NCI-H2081 (cell line): ENCODE measurements at regions not wholly inside any gene's neighbourhood (a gene's known extent, or its start where the extent isn't known, plus 50 kb on each side); places are given as distances from the start of the nearest gene placed in this dataset.

ENCODE experiments used
- DNase-seq, 2 experiments: peaks; one replicate each; lab custom pipeline; 2025; lab: John Stamatoyannopoulos, UW

DNA sequence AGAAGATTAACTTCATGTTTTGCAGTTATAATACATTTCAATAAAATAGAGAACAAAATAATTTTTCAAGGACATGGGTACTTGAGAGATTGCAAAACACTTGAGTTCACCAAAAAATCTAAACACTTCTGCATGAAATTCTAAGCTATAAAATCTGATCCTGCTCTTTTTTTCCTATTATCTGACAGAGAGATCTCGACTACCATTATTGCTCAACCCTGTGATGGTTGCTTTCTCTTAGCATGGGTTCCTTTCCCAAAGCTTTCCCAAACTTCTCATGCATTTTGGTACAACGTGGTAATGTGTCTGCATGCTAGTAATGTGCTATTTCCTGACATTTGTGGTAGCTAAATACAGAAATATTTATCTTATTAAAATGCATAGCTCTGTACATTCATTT, 1243.1 kb upstream of the ADGRB3 start:
- no peak for DNase-seq

DNA sequence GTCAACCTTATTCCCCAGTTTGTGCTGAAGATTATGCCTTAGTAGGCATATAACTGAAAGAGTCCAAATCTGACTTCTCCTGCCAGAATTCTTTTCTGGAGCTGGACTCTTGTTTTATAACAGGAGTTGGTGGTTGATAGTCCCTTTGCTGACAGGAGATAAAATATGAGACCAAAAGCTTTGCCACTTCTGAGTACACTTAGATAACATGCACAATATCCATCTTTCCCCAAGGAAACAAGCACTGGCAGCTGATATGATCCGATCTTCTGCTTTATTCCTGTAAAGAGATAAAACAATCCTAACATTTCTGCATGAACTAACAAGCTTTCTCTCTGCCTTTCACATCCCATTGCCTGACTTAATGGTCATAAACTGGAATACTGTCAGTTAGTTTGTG, 1265.4 kb upstream of the ADGRB3 start:
- DNase-seq = no peak

GRCh38 chr6:67362976-67363375, 1272.1 kb upstream of the ADGRB3 start:
- DNase-seq = no peak

GRCh38 chr6:67361264-67361663, 1273.8 kb upstream of the ADGRB3 start:
- DNase-seq = no peak

DNA sequence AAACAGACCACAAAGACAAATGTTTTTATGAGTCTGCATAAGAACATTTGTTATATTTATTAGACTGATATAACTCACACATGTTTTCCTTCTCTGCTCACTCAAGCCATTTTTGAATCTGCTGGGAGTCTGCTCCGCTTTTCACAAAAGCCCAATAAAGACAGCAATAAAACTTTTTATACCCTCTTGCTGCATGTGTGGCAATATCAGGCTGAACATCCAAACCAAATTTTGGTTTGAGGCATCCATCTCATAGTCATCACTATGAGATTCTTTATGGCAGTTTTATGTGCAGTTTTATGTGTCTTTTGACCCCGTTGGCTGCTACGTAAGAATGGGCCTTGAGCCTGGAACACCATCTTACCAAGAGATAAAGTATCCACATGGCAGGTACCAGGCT, 1276.8 kb upstream of the ADGRB3 start:
- DNase-seq = no peak

GRCh38 chr6:67353861-67354260, 1281.2 kb upstream of the ADGRB3 start:
- DNase-seq = no peak

GRCh38 chr6:67352717-67353116, 1282.4 kb upstream of the ADGRB3 start:
- DNase-seq = no peak

DNA sequence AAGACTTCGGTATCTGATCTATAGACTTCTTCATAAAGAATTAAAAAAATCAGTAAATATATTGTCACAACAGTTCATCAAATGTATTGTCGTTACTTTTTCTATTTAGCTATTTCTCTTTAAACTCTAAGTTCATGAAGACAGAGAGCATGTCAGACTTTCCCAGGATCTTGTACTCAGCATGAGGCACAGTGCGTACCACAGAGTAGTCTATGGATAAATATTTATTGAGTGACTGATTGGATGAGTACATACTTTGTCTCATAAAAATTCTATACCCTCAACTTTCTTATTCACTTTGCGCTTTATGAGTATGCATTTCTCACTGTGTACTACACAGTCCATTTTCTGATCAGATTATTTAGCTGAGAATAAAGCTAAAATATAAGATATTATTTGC, 1284.4 kb upstream of the ADGRB3 start:
- no peak for DNase-seq

GRCh38 chr6:67345946-67346345, 1289.1 kb upstream of the ADGRB3 start:
- peak; percentile 11 to 52 for DNase-seq

DNA sequence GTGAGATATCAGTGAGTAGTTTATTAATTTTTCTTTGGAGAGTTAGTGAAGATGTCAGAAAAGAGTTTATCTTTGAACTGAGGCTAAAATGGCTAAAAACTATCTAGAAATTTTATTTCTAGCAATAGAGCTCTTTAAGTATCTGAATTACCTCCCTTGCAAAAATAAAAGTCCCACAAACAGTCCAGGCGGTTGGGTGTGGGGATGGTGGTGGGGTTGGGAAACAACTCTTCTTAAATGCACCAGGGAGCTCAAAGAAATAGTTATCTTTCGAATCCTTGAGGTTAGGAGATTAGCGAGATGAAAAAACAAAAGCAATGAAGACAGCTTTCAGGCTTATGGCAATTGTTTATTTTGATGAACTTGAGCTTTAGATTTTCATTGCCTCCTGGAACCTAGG, 1299.1 kb upstream of the ADGRB3 start:
- DNase-seq = no peak

GRCh38 chr6:67331304-67331703, 1303.8 kb upstream of the ADGRB3 start:
- no peak for DNase-seq

- DNase-seq = no peak
Observed at GRCh38 chr6:67328269-67328668, 1306.8 kb upstream of the ADGRB3 start.

GRCh38 chr6:67300430-67301040, 1334.5 kb upstream of the ADGRB3 start:
- no peak for DNase-seq

GRCh38 chr6:67292169-67292568, 1342.9 kb upstream of the ADGRB3 start:
- DNase-seq = no peak

GRCh38 chr6:67287566-67287965, 1347.5 kb upstream of the ADGRB3 start:
- DNase-seq = no peak

- no peak for DNase-seq
Observed at GRCh38 chr6:67285770-67286495, 1349.1 kb upstream of the ADGRB3 start.

GRCh38 chr6:67277312-67277711, 1357.8 kb upstream of the ADGRB3 start:
- no peak for DNase-seq

GRCh38 chr6:67265996-67266921, 1368.8 kb upstream of the ADGRB3 start:
- DNase-seq = no peak

- DNase-seq = no peak
Observed at GRCh38 chr6:67252663-67253062, 1382.4 kb upstream of the ADGRB3 start.

GRCh38 chr6:67248077-67248476, 1387.0 kb upstream of the ADGRB3 start:
- DNase-seq = no peak

DNA sequence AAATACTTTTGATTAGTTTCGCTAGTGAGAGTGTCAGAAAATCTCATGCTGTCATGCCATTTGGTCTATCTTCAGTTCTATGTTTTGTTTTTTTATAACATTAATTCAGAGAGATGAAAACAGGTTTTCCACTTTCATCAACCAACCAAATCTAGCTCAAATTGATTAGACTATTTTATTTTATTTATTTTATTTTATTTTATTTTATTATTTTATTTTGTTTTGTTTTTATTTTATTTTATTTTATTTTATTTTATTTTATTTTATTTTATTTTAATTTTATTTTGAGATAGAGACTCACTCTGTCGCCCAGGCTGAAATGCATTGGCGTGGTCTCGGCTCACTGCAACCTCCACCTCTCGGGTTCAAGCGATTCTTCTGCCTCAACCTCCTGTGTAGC, 1391.0 kb upstream of the ADGRB3 start:
- DNase-seq = no peak

- DNase-seq = no peak
Observed at GRCh38 chr6:67237277-67237676, 1397.8 kb upstream of the ADGRB3 start.

GRCh38 chr6:67231092-67231491, 1404.0 kb upstream of the ADGRB3 start:
- DNase-seq = no peak
